Psoas muscle (tissue), 7 donors: ENCODE measurements at regions not wholly inside any gene's neighbourhood (a gene's known extent, or its start where the extent isn't known, plus 50 kb on each side); places are given as distances from the start of the nearest gene placed in this dataset.

Experiments
- ATAC-seq, 4 donors: fragments of 200-7000 bp; cut with Tn5 transposase; one replicate each; pipeline ENCODE4 v1.9.1; 2020; ENCODE audit warnings: moderate library complexity in 3 of 4, mild to moderate bottlenecking in 2 of 4
- DNase-seq, 2 donors: peaks; one replicate each; pipeline ENCODE4 v3.0.0-alpha.2; 2020
- H3K27ac ChIP-seq: fragments of 200-600 bp; one replicate; pipeline ENCODE4 v1.8.0; 2022
- H3K27me3 ChIP-seq, 3 donors: fragments of 200-600 bp in 1 of 3; one replicate each; pipeline versions ENCODE4 v1.6.1 to v1.8.0; 2013 to 2022; ENCODE audit warnings: low read length in 2 of 3, mild to moderate bottlenecking in 2 of 3, moderate library complexity in 1 of 3; ENCODE audit not compliant: insufficient read depth in 3 of 3
- H3K36me3 ChIP-seq, 2 donors: fragments of 200-600 bp in 1 of 2; one replicate each; pipeline versions ENCODE4 v1.6.1 to v1.8.0; 2013 to 2022; ENCODE audit warnings: low read depth in 1 of 2, mild to moderate bottlenecking in 1 of 2, moderate library complexity in 1 of 2; ENCODE audit not compliant: insufficient read depth in 1 of 2
- H3K4me1 ChIP-seq: fragments of 200-600 bp; one replicate; pipeline ENCODE4 v1.8.0; 2022
- H3K4me3 ChIP-seq: fragments of 200-600 bp; one replicate; pipeline ENCODE4 v1.8.0; 2022; ENCODE audit warnings: mild to moderate bottlenecking
- H3K9me3 ChIP-seq: fragments of 200-600 bp; one replicate; pipeline ENCODE4 v1.8.0; 2022
- WGBS, 3 donors: extraction: QIAGEN DNeasy Blood & Tissue Kit; methylation state at CpG; one replicate each; pipeline versions ENCODE4 v1.1.6 to v1.1.7; 2013; 5-methylcytosine and 5-hydroxymethylcytosine counted together
- intact Hi-C, 2 donors: fragments of 100-400 bp; cut with DNase I; formaldehyde crosslinking; loops; one replicate each; pipeline versions ENCODE4 v1.11.0 to v1.14.2; 2022
- TF ChIP-seq, protein P1 (sequence below): fragments of 200-600 bp; IDR thresholded peaks from one replicate; pipeline ENCODE4 v1.8.0; 2022; ENCODE audit warnings: antibody characterized with exemption
- donor health status: healthy with polysubstance abuse.
- donor health status: DM: no; HTN: no; CAD: no; lungs with moderate emphysema.
- donor health status: Bipolar disorder and iron deficiency.
- donor health status: healthy.
- donor health status: DM: yes; HTN: yes; CAD: no.
- donor health status: DM: no; HTN: no; CAD: no.
- donor health status: DM: yes; HTN: yes; CAD: no.

DNA sequence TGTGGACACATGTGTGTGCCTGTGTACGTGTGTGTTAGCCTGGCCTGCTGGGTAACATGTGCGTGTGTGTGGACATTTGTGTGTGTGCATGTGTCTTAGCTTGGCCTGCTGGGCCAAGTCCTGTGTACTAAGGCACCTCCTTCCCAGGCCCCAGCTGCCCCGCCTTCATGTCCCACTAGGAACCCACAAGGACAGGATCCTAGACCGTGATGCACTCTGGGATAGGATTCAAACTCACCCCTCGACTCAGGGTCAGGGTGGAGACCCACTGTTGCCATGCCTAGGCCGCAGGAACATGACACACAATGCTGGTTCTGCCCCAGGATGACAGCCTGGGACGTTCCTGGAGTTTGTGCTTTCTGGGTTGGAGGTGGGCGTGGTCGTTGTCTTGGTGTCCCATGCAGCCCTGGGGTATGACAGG lies 89.9 kb upstream of the TMPRSS2 start:
- TF ChIP-seq, protein P1, sequence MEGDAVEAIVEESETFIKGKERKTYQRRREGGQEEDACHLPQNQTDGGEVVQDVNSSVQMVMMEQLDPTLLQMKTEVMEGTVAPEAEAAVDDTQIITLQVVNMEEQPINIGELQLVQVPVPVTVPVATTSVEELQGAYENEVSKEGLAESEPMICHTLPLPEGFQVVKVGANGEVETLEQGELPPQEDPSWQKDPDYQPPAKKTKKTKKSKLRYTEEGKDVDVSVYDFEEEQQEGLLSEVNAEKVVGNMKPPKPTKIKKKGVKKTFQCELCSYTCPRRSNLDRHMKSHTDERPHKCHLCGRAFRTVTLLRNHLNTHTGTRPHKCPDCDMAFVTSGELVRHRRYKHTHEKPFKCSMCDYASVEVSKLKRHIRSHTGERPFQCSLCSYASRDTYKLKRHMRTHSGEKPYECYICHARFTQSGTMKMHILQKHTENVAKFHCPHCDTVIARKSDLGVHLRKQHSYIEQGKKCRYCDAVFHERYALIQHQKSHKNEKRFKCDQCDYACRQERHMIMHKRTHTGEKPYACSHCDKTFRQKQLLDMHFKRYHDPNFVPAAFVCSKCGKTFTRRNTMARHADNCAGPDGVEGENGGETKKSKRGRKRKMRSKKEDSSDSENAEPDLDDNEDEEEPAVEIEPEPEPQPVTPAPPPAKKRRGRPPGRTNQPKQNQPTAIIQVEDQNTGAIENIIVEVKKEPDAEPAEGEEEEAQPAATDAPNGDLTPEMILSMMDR = no peak
- no peaks in the 10 kb centered on the region for H3K36me3 ChIP-seq
- no peak for ATAC-seq
- H3K4me3 ChIP-seq = no peak overlapping the region
- intact Hi-C loops = no loop called here
- H3K27me3 ChIP-seq = peaks cover 0 to 8% (median 7%) of the 10 kb centered on the region in 3 donors
- H3K9me3 ChIP-seq = no peaks in the 10 kb centered on the region
- H3K27ac ChIP-seq = no peak overlapping the region
- WGBS, 3 donors = 88 to 92% (median 91%) methylated on average over 9 of the region's 9 CpGs
- no peak for DNase-seq
- H3K4me1 ChIP-seq = no peaks in the 10 kb centered on the region

DNA sequence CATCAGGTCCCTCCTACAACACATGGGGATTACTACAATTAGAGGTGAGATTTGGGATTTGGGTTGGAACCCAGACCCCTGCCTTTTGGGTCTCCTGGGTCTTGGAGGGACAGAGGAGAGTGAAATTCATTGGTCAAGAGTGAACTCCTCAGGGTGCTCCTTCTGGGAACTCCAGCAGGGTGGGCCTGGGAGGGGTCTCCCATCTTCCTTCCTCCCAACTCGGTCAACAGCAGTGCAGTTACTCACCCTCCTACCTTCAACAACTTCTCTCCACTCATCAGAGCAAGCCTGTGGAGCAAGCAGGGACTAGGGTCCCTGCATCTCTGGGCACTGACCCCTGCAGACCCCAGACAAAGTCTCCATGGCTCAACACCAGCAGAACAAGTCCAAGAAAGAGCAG lies 89.3 kb upstream of the TMPRSS2 start:
- Histone ChIP-seq H3K4me3 (no peak overlapping the region), H3K27ac (no peak overlapping the region), H3K36me3 (no peaks in the 10 kb centered on the region), H3K9me3 (no peaks in the 10 kb centered on the region), H3K4me1 (no peaks in the 10 kb centered on the region), H3K27me3 (peaks cover 0 to 8% (median 7%) of the 10 kb centered on the region in 3 donors)
- DNase-seq (no peak), ATAC-seq (no peak)
- TF ChIP-seq, protein P1 = no peak
- intact Hi-C loops = no loop called here
- 80 to 92% (median 81%) methylated on average over 1 of the region's 1 CpG for WGBS, 3 donors

DNA sequence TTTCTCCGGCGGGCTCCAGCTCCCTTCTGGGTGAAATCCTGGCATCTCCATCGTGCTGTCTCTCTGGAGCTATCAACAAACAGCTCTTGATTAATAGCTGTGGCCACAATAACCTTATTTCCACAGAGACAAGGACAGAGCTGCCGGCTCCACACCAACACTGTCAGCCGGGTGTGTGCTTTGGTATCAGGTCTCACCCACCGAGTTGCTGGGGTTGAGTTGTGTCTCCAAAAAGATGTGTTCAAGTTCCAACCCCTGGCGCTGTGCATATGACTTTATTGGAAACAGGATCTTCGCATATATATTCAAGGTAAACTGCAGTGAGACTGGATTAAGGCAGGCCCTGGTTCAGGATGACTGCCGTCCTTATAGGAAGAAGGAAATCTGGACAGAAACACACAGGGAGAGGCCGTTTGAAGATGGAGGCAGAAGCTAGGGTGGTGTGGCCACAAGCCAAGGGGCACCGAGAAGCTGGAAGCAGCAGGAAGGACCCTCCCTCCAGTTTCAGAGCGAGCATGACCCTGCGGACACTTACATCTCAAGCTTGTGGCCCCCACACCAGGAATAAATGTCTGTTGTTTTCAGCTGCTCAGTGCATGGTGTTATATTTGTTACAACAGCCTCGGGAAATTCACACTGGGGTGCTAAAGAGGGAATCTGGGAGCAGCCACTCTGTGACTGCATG lies 88.4 kb upstream of the TMPRSS2 start:
- H3K4me3 ChIP-seq = no peak overlapping the region
- no peaks in the 10 kb centered on the region for H3K4me1 ChIP-seq
- DNase-seq (no peak), ATAC-seq (no peak)
- H3K27me3 ChIP-seq = peaks cover 0 to 8% (median 7%) of the 10 kb centered on the region in 3 donors
- no peaks in the 10 kb centered on the region for H3K9me3 ChIP-seq
- intact Hi-C loops = no loop called here
- WGBS, 3 donors = 71 to 83% (median 78%) methylated on average over 14 of the region's 14 CpGs
- no peaks in the 10 kb centered on the region for H3K36me3 ChIP-seq
- H3K27ac ChIP-seq = no peak overlapping the region
- TF ChIP-seq, protein P1 = no peak

DNA sequence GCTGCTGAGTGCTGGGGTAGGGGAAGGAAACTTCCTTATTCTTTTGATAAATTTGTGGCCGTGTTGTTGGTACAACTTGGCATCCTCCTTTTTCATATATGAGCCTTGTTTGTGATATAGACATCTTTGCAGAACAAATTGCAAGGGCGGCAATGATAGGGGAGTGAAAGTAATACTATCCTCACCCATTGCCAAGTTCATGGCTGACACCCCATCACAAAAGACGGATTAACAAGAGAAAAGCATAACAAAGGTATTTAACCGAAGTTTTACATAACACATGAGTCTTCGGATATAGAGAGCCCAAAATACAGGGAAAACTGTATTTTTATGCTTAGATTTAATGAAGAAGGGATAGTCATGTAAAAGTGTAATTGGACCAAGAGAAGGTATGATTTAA lies 86.3 kb upstream of the TMPRSS2 start:
- Histone ChIP-seq H3K27ac (no peak overlapping the region), H3K4me3 (no peak overlapping the region), H3K4me1 (no peaks in the 10 kb centered on the region), H3K36me3 (no peaks in the 10 kb centered on the region), H3K27me3 (peaks cover 0 to 9% (median 8%) of the 10 kb centered on the region in 3 donors), H3K9me3 (no peaks in the 10 kb centered on the region)
- DNase-seq (no peak), ATAC-seq (no peak)
- intact Hi-C loops = no loop called here
- WGBS, 3 donors = 43 to 56% (median 43%) methylated on average over 5 of the region's 5 CpGs
- TF ChIP-seq, protein P1 = no peak

DNA sequence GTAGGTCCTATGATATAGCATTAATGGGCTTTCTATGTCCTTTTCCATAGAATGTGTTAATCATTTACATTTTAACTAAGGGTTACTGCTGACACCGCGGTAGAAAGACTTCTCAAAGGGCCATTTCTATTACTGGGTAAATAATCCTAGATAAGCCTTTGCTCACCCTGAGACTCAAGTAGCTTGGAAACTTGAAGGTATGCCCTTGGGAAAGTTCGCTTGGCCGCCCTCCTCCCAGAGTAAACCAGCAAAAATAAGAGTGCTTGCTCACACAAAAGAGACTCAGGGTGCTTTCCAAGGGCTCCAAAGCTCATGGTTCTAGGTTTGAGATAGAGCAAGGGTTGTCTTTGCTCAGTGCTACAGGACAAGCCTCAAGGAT lies 85.8 kb upstream of the TMPRSS2 start:
- Histone ChIP-seq H3K4me3 (no peak overlapping the region), H3K27me3 (peaks cover 0 to 9% (median 8%) of the 10 kb centered on the region in 3 donors), H3K4me1 (no peaks in the 10 kb centered on the region), H3K27ac (no peak overlapping the region), H3K9me3 (no peaks in the 10 kb centered on the region), H3K36me3 (no peaks in the 10 kb centered on the region)
- intact Hi-C loops = no loop called here
- TF ChIP-seq, protein P1 = no peak
- no peak for ATAC-seq
- no peak for DNase-seq
- WGBS, 3 donors = 72 to 77% (median 73%) methylated on average over 4 of the region's 4 CpGs
